Stimulated activated CD4-positive, alpha-beta T cell treated with anti-CD3 and anti-CD28 coated beads, Interleukin-4, amount 100 ng/mL, for 4 hours (primary cell): ENCODE measurements at regions not wholly inside any gene's neighbourhood (a gene's known extent, or its start where the extent isn't known, plus 50 kb on each side); places are given as distances from the start of the nearest gene placed in this dataset.
A peak's percentile ranks its signal among the peaks of the same experiment; 100 is the strongest.
"Not testable (repeated sequence)": the region's sequence is repeated elsewhere in the genome, so short reads cannot be mapped to it uniquely, and the experiment has no call there.

ENCODE experiments used
- DNase-seq, 2 experiments: peaks; one replicate each; pipeline ENCODE4 v3.0.0-alpha.2; 2020

- DNase-seq: not testable (repeated sequence)
Measured at GRCh38 chr9:39674437-39675210, 319.2 kb downstream of the SPATA31A1 start.

GRCh38 chr9:39675211-39675553 is 319.7 kb downstream of the SPATA31A1 start:
- not testable (repeated sequence) for DNase-seq

GRCh38 chr9:39678534-39679263 is 323.2 kb downstream of the SPATA31A1 start:
- not testable (repeated sequence) for DNase-seq

- not testable (repeated sequence) for DNase-seq
Measured at GRCh38 chr9:39680694-39681401, 325.4 kb downstream of the SPATA31A1 start.

GRCh38 chr9:39728862-39729261 is 373.4 kb downstream of the SPATA31A1 start:
- DNase-seq: not testable (repeated sequence)

GRCh38 chr9:39744898-39745297 is 389.4 kb downstream of the SPATA31A1 start:
- DNase-seq: not testable (repeated sequence)

GRCh38 chr9:39775570-39775969 is 420.1 kb downstream of the SPATA31A1 start:
- DNase-seq: not testable (repeated sequence)

- DNase-seq: not testable (repeated sequence)
Measured at GRCh38 chr9:39791356-39791755, 435.9 kb downstream of the SPATA31A1 start.

- DNase-seq: not testable (repeated sequence)
Measured at GRCh38 chr9:39797935-39798334, 442.5 kb downstream of the SPATA31A1 start.

- DNase-seq: not testable (repeated sequence)
Measured at GRCh38 chr9:39799252-39799651, 443.8 kb downstream of the SPATA31A1 start.

- not testable (repeated sequence) for DNase-seq
Measured at GRCh38 chr9:39802561-39802960, 447.1 kb downstream of the SPATA31A1 start.

GRCh38 chr9:39809401-39810226 is 454.1 kb downstream of the SPATA31A1 start:
- DNase-seq: peak; percentile 46 to 51

- not testable (repeated sequence) for DNase-seq
Measured at GRCh38 chr9:39810401-39810800, 454.9 kb downstream of the SPATA31A1 start.

- not testable (repeated sequence) for DNase-seq
Measured at GRCh38 chr9:39811615-39812014, 456.1 kb downstream of the SPATA31A1 start.

GRCh38 chr9:39828457-39828856 is 473.0 kb downstream of the SPATA31A1 start:
- not testable (repeated sequence) for DNase-seq
